Mesenchymal stem cell (in vitro differentiated cells and primary cell): ENCODE measurements at regions not wholly inside any gene's neighbourhood (a gene's known extent, or its start where the extent isn't known, plus 50 kb on each side); places are given as distances from the start of the nearest gene placed in this dataset.

Experiments
- DNase-seq: peaks from one replicate; pipeline ENCODE4 v3.0.0-alpha.2; 2013
- H2AFZ ChIP-seq: one replicate; pipeline ENCODE4 v1.6.1; 2013; ENCODE audit warnings: low read depth, mild to moderate bottlenecking, control low read depth, inconsistent platforms, low read length, moderate library complexity
- H2AK5ac ChIP-seq: 2 replicates; pipeline ENCODE4 v1.6.1; 2013; ENCODE audit warnings: low read length, moderate library complexity, mild to moderate bottlenecking, inconsistent platforms; ENCODE audit not compliant: severe bottlenecking
- H2BK120ac ChIP-seq: one replicate; pipeline ENCODE4 v1.6.1; 2013; ENCODE audit warnings: low read depth, mild to moderate bottlenecking, inconsistent platforms, low read length, moderate library complexity
- H2BK12ac ChIP-seq, 2 experiments: one replicate each; pipeline ENCODE4 v1.6.1; 2013; ENCODE audit warnings: inconsistent platforms in 2 of 2, low read length in 2 of 2, mild to moderate bottlenecking in 2 of 2, moderate library complexity in 2 of 2, control low read depth in 1 of 2
- H2BK15ac ChIP-seq: one replicate; pipeline ENCODE4 v1.6.1; 2013; ENCODE audit warnings: mild to moderate bottlenecking, low read depth, inconsistent platforms; ENCODE audit not compliant: poor library complexity, severe bottlenecking
- H2BK5ac ChIP-seq: 2 replicates; pipeline ENCODE4 v1.6.1; 2013; ENCODE audit warnings: low read depth, mild to moderate bottlenecking, low read length, control low read depth, inconsistent platforms; ENCODE audit not compliant: poor library complexity, severe bottlenecking
- H3K14ac ChIP-seq, 2 experiments: one replicate each; pipeline ENCODE4 v1.6.1; 2013; ENCODE audit warnings: inconsistent platforms in 2 of 2, low read length in 2 of 2, control low read depth in 1 of 2, mild to moderate bottlenecking in 1 of 2, moderate library complexity in 1 of 2
- H3K18ac ChIP-seq, 2 experiments: one replicate each; pipeline ENCODE4 v1.6.1; 2013; ENCODE audit warnings: inconsistent platforms in 2 of 2, low read length in 2 of 2, control low read depth in 1 of 2, low read depth in 1 of 2, mild to moderate bottlenecking in 1 of 2
- H3K23ac ChIP-seq, 2 experiments: one replicate each; pipeline ENCODE4 v1.6.1; 2013; ENCODE audit warnings: inconsistent platforms in 2 of 2, low read length in 2 of 2, mild to moderate bottlenecking in 2 of 2, moderate library complexity in 2 of 2, control low read depth in 1 of 2
- H3K27ac ChIP-seq: 2 replicates; pipeline ENCODE4 v1.5.1; 2013; ENCODE audit warnings: mild to moderate bottlenecking, moderate library complexity, low read length, control low read depth, inconsistent platforms; ENCODE audit not compliant: poor library complexity, severe bottlenecking
- H3K27me3 ChIP-seq, 2 experiments: 2 replicates each; pipeline versions ENCODE4 v1.6.1 to v1.7.0; 2013; ENCODE audit warnings: low read length in 2 of 2, mild to moderate bottlenecking in 2 of 2, moderate library complexity in 2 of 2, control low read depth in 1 of 2, inconsistent platforms in 1 of 2; ENCODE audit not compliant: control insufficient read depth in 1 of 2, insufficient read depth in 1 of 2
- H3K36me3 ChIP-seq, 2 experiments: 2 replicates each; pipeline versions ENCODE4 v1.6.1 to v1.7.0; 2013; ENCODE audit warnings: low read length in 2 of 2, control low read depth in 1 of 2, inconsistent platforms in 1 of 2, low read depth in 1 of 2, mild to moderate bottlenecking in 1 of 2; ENCODE audit not compliant: insufficient read depth in 2 of 2, control insufficient read depth in 1 of 2
- H3K4ac ChIP-seq, 2 experiments: one replicate each; pipeline ENCODE4 v1.6.1; 2013; ENCODE audit warnings: inconsistent platforms in 2 of 2, low read length in 2 of 2, mild to moderate bottlenecking in 2 of 2, moderate library complexity in 2 of 2, control low read depth in 1 of 2, low read depth in 1 of 2
- H3K4me1 ChIP-seq: 2 replicates; pipeline ENCODE4 v1.6.1; 2013; ENCODE audit warnings: low read depth, low read length, control low read depth; ENCODE audit not compliant: control insufficient read depth, insufficient read depth
- H3K4me2 ChIP-seq: 2 replicates; pipeline ENCODE4 v1.6.1; 2013; ENCODE audit warnings: low read length, mild to moderate bottlenecking, inconsistent platforms; ENCODE audit not compliant: poor library complexity, severe bottlenecking
- H3K4me3 ChIP-seq, 2 experiments: 2 replicates each; pipeline versions ENCODE4 v1.5.1 to v1.7.0; 2013; ENCODE audit warnings: low read length in 2 of 2, mild to moderate bottlenecking in 2 of 2, control low read depth in 1 of 2, low read depth in 1 of 2; ENCODE audit not compliant: insufficient read depth in 1 of 2
- H3K79me1 ChIP-seq: replicated peaks from 2 replicates; pipeline ENCODE4 v1.6.1; 2013; ENCODE audit warnings: mild to moderate bottlenecking, control low read depth, low read length, inconsistent platforms; ENCODE audit not compliant: poor library complexity, severe bottlenecking
- H3K9ac ChIP-seq: 2 replicates; pipeline ENCODE4 v1.7.0; 2013; ENCODE audit warnings: mild to moderate bottlenecking, low read length, moderate library complexity
- H3K9me3 ChIP-seq: 2 replicates; pipeline ENCODE4 v1.7.0; 2013; ENCODE audit warnings: mild to moderate bottlenecking, low read length; ENCODE audit not compliant: control insufficient read depth
- H4K8ac ChIP-seq: one replicate; pipeline ENCODE4 v1.6.1; 2013; ENCODE audit warnings: inconsistent platforms, mild to moderate bottlenecking, low read length, moderate library complexity
- H4K91ac ChIP-seq: one replicate; pipeline ENCODE4 v1.6.1; 2013; ENCODE audit warnings: mild to moderate bottlenecking, low read length, inconsistent platforms
- WGBS: methylation state at CpG from one replicate; pipeline ENCODE4 v1.1.7; 2013; ENCODE audit warnings: mixed read lengths; 5-methylcytosine and 5-hydroxymethylcytosine counted together

- Histone ChIP-seq H2BK15ac (no peak overlapping the region), H3K36me3 (no peaks in the 10 kb centered on the region), H3K14ac (no peak overlapping the region), H3K4me3 (no peak overlapping the region), H2BK12ac (no peak overlapping the region), H3K23ac (no peak overlapping the region), H3K9ac (no peak overlapping the region), H3K27ac (no peak overlapping the region), H2BK5ac (no peak overlapping the region), H3K79me1 (no peaks in the 10 kb centered on the region), H3K4me1 (no peaks in the 10 kb centered on the region), H3K9me3 (peaks cover 9% of the 10 kb centered on the region), H3K4ac (no peak overlapping the region), H3K27me3 (no peaks in the 10 kb centered on the region), H4K8ac (no peak overlapping the region), H2BK120ac (no peak overlapping the region), H2AFZ (no peak overlapping the region), H2AK5ac (no peak overlapping the region), H3K18ac (no peak overlapping the region), H4K91ac (no peak overlapping the region), H3K4me2 (no peak overlapping the region)
- DNase-seq: no peak
- WGBS: no CpG with 5 or more reads among the region's 1 CpG
These were observed 1338.1 kb downstream of the OLFM4 start for GRCh38 chr13:54366728-54367127.

GRCh38 chr13:54367639-54368271, 1339.1 kb downstream of the OLFM4 start:
- Histone ChIP-seq H3K79me1 (no peaks in the 10 kb centered on the region), H2BK5ac (no peak overlapping the region), H3K27me3 (no peaks in the 10 kb centered on the region), H3K4me2 (no peak overlapping the region), H2AK5ac (no peak overlapping the region), H3K18ac (no peak overlapping the region), H3K4me1 (no peaks in the 10 kb centered on the region), H2BK15ac (no peak overlapping the region), H2BK120ac (no peak overlapping the region), H3K9me3 (peaks cover 9% of the 10 kb centered on the region), H2AFZ (no peak overlapping the region), H3K4ac (no peak overlapping the region), H3K4me3 (no peak overlapping the region), H3K9ac (no peak overlapping the region), H3K27ac (no peak overlapping the region), H4K8ac (no peak overlapping the region), H3K23ac (no peak overlapping the region), H3K14ac (no peak overlapping the region), H3K36me3 (no peaks in the 10 kb centered on the region), H4K91ac (no peak overlapping the region), H2BK12ac (no peak overlapping the region)
- 65% methylated on average over 2 of the region's 5 CpGs for WGBS
- DNase-seq: no peak

GRCh38 chr13:54368387-54368786, 1339.8 kb downstream of the OLFM4 start:
- Histone ChIP-seq H2BK12ac (no peak overlapping the region), H3K9me3 (peaks cover 9% of the 10 kb centered on the region), H3K4me2 (no peak overlapping the region), H2BK15ac (no peak overlapping the region), H3K23ac (no peak overlapping the region), H3K27ac (no peak overlapping the region), H3K79me1 (no peaks in the 10 kb centered on the region), H4K8ac (no peak overlapping the region), H3K4me1 (no peaks in the 10 kb centered on the region), H3K9ac (no peak overlapping the region), H3K14ac (no peak overlapping the region), H3K4ac (no peak overlapping the region), H3K4me3 (no peak overlapping the region), H2AK5ac (no peak overlapping the region), H2AFZ (no peak overlapping the region), H3K18ac (no peak overlapping the region), H3K36me3 (no peaks in the 10 kb centered on the region), H3K27me3 (no peaks in the 10 kb centered on the region), H4K91ac (no peak overlapping the region), H2BK120ac (no peak overlapping the region), H2BK5ac (no peak overlapping the region)
- no peak for DNase-seq

- no peaks in the 10 kb centered on the region for H3K4me1 ChIP-seq
- no peak overlapping the region for H4K91ac ChIP-seq
- no peaks in the 10 kb centered on the region for H3K36me3 ChIP-seq
- no peak overlapping the region for H2BK15ac ChIP-seq
- H3K4me3 ChIP-seq: no peak overlapping the region
- DNase-seq: no peak
- H4K8ac ChIP-seq: no peak overlapping the region
- no peaks in the 10 kb centered on the region for H3K79me1 ChIP-seq
- no peak overlapping the region for H3K9ac ChIP-seq
- H2BK5ac ChIP-seq: no peak overlapping the region
- peaks cover 23% of the 10 kb centered on the region for H3K9me3 ChIP-seq
- no peak overlapping the region for H2AK5ac ChIP-seq
- H3K23ac ChIP-seq: no peak overlapping the region
- H2AFZ ChIP-seq: no peak overlapping the region
- H3K27ac ChIP-seq: no peak overlapping the region
- no peak overlapping the region for H3K14ac ChIP-seq
- no peaks in the 10 kb centered on the region for H3K27me3 ChIP-seq
- no peak overlapping the region for H3K4ac ChIP-seq
- no peak overlapping the region for H2BK120ac ChIP-seq
- H2BK12ac ChIP-seq: no peak overlapping the region
- 0% methylated on average over 1 of the region's 1 CpG for WGBS
- H3K4me2 ChIP-seq: no peak overlapping the region
- H3K18ac ChIP-seq: no peak overlapping the region
These were observed 1344.6 kb downstream of the OLFM4 start for GRCh38 chr13:54373211-54373610.
